Large intestine (tissue), 3 donors: ENCODE measurements at regions not wholly inside any gene's neighbourhood (a gene's known extent, or its start where the extent isn't known, plus 50 kb on each side); places are given as distances from the start of the nearest gene placed in this dataset.
A peak's percentile ranks its signal among the peaks of the same experiment; 100 is the strongest.

ENCODE experiments used
- DNase-seq, 2 donors: peaks; one replicate each; pipeline versions ENCODE4 v3.0.0 to v3.0.0-alpha.2; 2013
- H3K27ac ChIP-seq: one replicate; pipeline ENCODE4 v1.5.1; 2013; ENCODE audit warnings: low read length
- H3K27me3 ChIP-seq: 2 replicates; pipeline ENCODE4 v1.6.1; 2013; ENCODE audit warnings: low read length; ENCODE audit not compliant: control insufficient read depth, insufficient read depth
- H3K36me3 ChIP-seq: 2 replicates; pipeline ENCODE4 v1.6.1; 2013; ENCODE audit warnings: low read length; ENCODE audit not compliant: control insufficient read depth, insufficient read depth
- H3K4me1 ChIP-seq: one replicate; pipeline ENCODE4 v1.6.1; 2013; ENCODE audit warnings: low read length; ENCODE audit not compliant: control insufficient read depth, insufficient read depth
- H3K4me3 ChIP-seq: one replicate; pipeline ENCODE4 v1.5.1; 2013; ENCODE audit warnings: low read length
- H3K9me3 ChIP-seq: one replicate; pipeline ENCODE4 v1.6.1; 2013; ENCODE audit warnings: mild to moderate bottlenecking, low read depth, low read length, moderate library complexity; ENCODE audit not compliant: control insufficient read depth
- WGBS: methylation state at CpG from one replicate; pipeline ENCODE4 v1.1.5; 2013; ENCODE audit warnings: low lambda C conversion rate; ENCODE audit not compliant: insufficient coverage; 5-methylcytosine and 5-hydroxymethylcytosine counted together

GRCh38 chr7:15853832-15854470 is 167.5 kb upstream of the MEOX2 start:
- no peaks in the 10 kb centered on the region for H3K36me3 ChIP-seq
- no peak for DNase-seq
- H3K4me1 ChIP-seq = peaks cover 17% of the 10 kb centered on the region
- no peaks in the 10 kb centered on the region for H3K9me3 ChIP-seq
- no peak overlapping the region for H3K27ac ChIP-seq
- H3K27me3 ChIP-seq = no peaks in the 10 kb centered on the region
- WGBS = no CpG with 5 or more reads among the region's 2 CpGs
- H3K4me3 ChIP-seq = no peak overlapping the region

GRCh38 chr7:15851201-15851600 is 164.7 kb upstream of the MEOX2 start:
- Histone ChIP-seq H3K27me3 (no peaks in the 10 kb centered on the region), H3K27ac (no peak overlapping the region), H3K36me3 (no peaks in the 10 kb centered on the region), H3K4me3 (no peak overlapping the region), H3K4me1 (peaks cover 14% of the 10 kb centered on the region), H3K9me3 (no peaks in the 10 kb centered on the region)
- DNase-seq = no peak
- WGBS = 100% methylated on average over 1 of the region's 6 CpGs

- Histone ChIP-seq H3K36me3 (no peaks in the 10 kb centered on the region), H3K27ac (no peak overlapping the region), H3K4me3 (no peak overlapping the region), H3K9me3 (no peaks in the 10 kb centered on the region), H3K4me1 (no peaks in the 10 kb centered on the region), H3K27me3 (no peaks in the 10 kb centered on the region)
- no peak for DNase-seq
- WGBS = no CpG with 5 or more reads among the region's 1 CpG
Observed at GRCh38 chr7:15848901-15849300, 162.4 kb upstream of the MEOX2 start.

- Histone ChIP-seq H3K9me3 (peaks cover under 1% of the 10 kb centered on the region), H3K27me3 (no peaks in the 10 kb centered on the region), H3K4me3 (no peak overlapping the region), H3K27ac (no peak overlapping the region), H3K36me3 (no peaks in the 10 kb centered on the region), H3K4me1 (no peaks in the 10 kb centered on the region)
- 52% methylated on average over 2 of the region's 3 CpGs for WGBS
- DNase-seq = no peak
Observed at GRCh38 chr7:15848362-15848761, 161.9 kb upstream of the MEOX2 start.

GRCh38 chr7:15845868-15846267 is 159.4 kb upstream of the MEOX2 start:
- no peak for DNase-seq
- no peak overlapping the region for H3K4me3 ChIP-seq
- peaks cover 2% of the 10 kb centered on the region for H3K9me3 ChIP-seq
- WGBS = no CpG with 5 or more reads among the region's 3 CpGs
- H3K27ac ChIP-seq = no peak overlapping the region
- H3K4me1 ChIP-seq = no peaks in the 10 kb centered on the region
- H3K27me3 ChIP-seq = no peaks in the 10 kb centered on the region
- H3K36me3 ChIP-seq = no peaks in the 10 kb centered on the region

GRCh38 chr7:15845461-15845860 is 159.0 kb upstream of the MEOX2 start:
- no peak for DNase-seq

GRCh38 chr7:15839416-15840100 is 153.1 kb upstream of the MEOX2 start:
- H3K27me3 ChIP-seq = no peaks in the 10 kb centered on the region
- WGBS = 80% methylated on average over 4 of the region's 15 CpGs
- no peak for DNase-seq
- H3K4me3 ChIP-seq = peak overlapping the region; percentile 22
- peaks cover 2% of the 10 kb centered on the region for H3K9me3 ChIP-seq
- peak overlapping the region; percentile 21 for H3K27ac ChIP-seq
- H3K36me3 ChIP-seq = no peaks in the 10 kb centered on the region
- no peaks in the 10 kb centered on the region for H3K4me1 ChIP-seq

More at GRCh38 chr7:15845461-15845860, 159.0 kb upstream of the MEOX2 start:
- Histone ChIP-seq H3K27me3 (no peaks in the 10 kb centered on the region), H3K4me3 (no peak overlapping the region), H3K27ac (no peak overlapping the region), H3K36me3 (no peaks in the 10 kb centered on the region), H3K4me1 (no peaks in the 10 kb centered on the region), H3K9me3 (peaks cover 2% of the 10 kb centered on the region)
- WGBS = no CpG with 5 or more reads among the region's 2 CpGs

- Histone ChIP-seq H3K36me3 (no peaks in the 10 kb centered on the region), H3K9me3 (peaks cover under 1% of the 10 kb centered on the region), H3K4me3 (no peak overlapping the region), H3K27ac (no peak overlapping the region), H3K4me1 (no peaks in the 10 kb centered on the region), H3K27me3 (no peaks in the 10 kb centered on the region)
- WGBS = no CpG with 5 or more reads among the region's 2 CpGs
- no peak for DNase-seq
Observed at GRCh38 chr7:15838265-15838664, 151.8 kb upstream of the MEOX2 start.

GRCh38 chr7:15837306-15837950 is 150.9 kb upstream of the MEOX2 start:
- Histone ChIP-seq H3K4me1 (peaks cover 3% of the 10 kb centered on the region), H3K4me3 (no peak overlapping the region), H3K27ac (no peak overlapping the region), H3K9me3 (no peaks in the 10 kb centered on the region), H3K27me3 (no peaks in the 10 kb centered on the region), H3K36me3 (no peaks in the 10 kb centered on the region)
- DNase-seq = no peak
- whole genome bisulfite sequencing = 100% methylated on average over 2 of the region's 5 CpGs

- 91% methylated on average over 1 of the region's 2 CpGs for WGBS
- no peak overlapping the region for H3K4me3 ChIP-seq
- no peaks in the 10 kb centered on the region for H3K27me3 ChIP-seq
- H3K4me1 ChIP-seq = peaks cover 3% of the 10 kb centered on the region
- H3K36me3 ChIP-seq = no peaks in the 10 kb centered on the region
- no peak for DNase-seq
- no peak overlapping the region for H3K27ac ChIP-seq
- H3K9me3 ChIP-seq = no peaks in the 10 kb centered on the region
Observed at GRCh38 chr7:15836651-15837050, 150.2 kb upstream of the MEOX2 start.
